Heart left ventricle (tissue), 16 donors: ENCODE measurements at regions not wholly inside any gene's neighbourhood (a gene's known extent, or its start where the extent isn't known, plus 50 kb on each side); places are given as distances from the start of the nearest gene placed in this dataset.

Experiments used
- ATAC-seq, 4 donors: fragments of 200-7000 bp; cut with Tn5 transposase; one replicate each; pipeline ENCODE4 v1.9.1; 2020 to 2022; ENCODE audit warnings: moderate library complexity in 4 of 4, mild to moderate bottlenecking in 3 of 4, moderate number of reproducible peaks in 1 of 4
- DNase-seq, 5 donors: peaks; one replicate each; pipeline ENCODE4 v3.0.0-alpha.2; 2020
- H3K27ac ChIP-seq, 12 donors: fragments of 200-600 bp; sonication (generic) in 4 of 12; one replicate each; pipeline versions ENCODE4 v1.5.0 to v1.8.0; 2016 to 2022; ENCODE audit warnings: mild to moderate bottlenecking in 2 of 12
- H3K27me3 ChIP-seq, 9 donors: fragments of 200-600 bp; sonication (generic) in 2 of 9; one replicate each; pipeline versions ENCODE4 v1.5.1 to v1.8.0; 2016 to 2022; ENCODE audit warnings: mild to moderate bottlenecking in 3 of 9
- H3K36me3 ChIP-seq, 9 donors: fragments of 200-600 bp; sonication (generic) in 2 of 9; one replicate each; pipeline versions ENCODE4 v1.5.0 to v1.8.0; 2018 to 2022; ENCODE audit warnings: mild to moderate bottlenecking in 2 of 9
- H3K4me1 ChIP-seq, 12 donors: fragments of 200-600 bp; sonication (generic) in 4 of 12; one replicate each; pipeline versions ENCODE4 v1.5.0 to v1.8.0; 2016 to 2022; ENCODE audit warnings: mild to moderate bottlenecking in 3 of 12
- H3K4me3 ChIP-seq, 12 donors: fragments of 200-600 bp; sonication (generic) in 4 of 12; one replicate each; pipeline versions ENCODE4 v1.5.0 to v1.8.0; 2017 to 2022; ENCODE audit warnings: mild to moderate bottlenecking in 9 of 12, moderate library complexity in 4 of 12
- H3K9me3 ChIP-seq, 12 donors: fragments of 200-600 bp; sonication (generic) in 4 of 12; one replicate each; pipeline versions ENCODE4 v1.5.0 to v1.8.0; 2016 to 2022; ENCODE audit warnings: mild to moderate bottlenecking in 1 of 12
- CTCF ChIP-seq, 12 donors: fragments of 200-600 bp; sonication (generic) in 4 of 12; IDR thresholded peaks; one replicate each; pipeline versions ENCODE4 v1.5.0 to v1.8.0; 2018 to 2022; ENCODE audit warnings: antibody characterized with exemption in 12 of 12, mild to moderate bottlenecking in 5 of 12
- POLR2A ChIP-seq, 2 donors: fragments of 450-650 bp; IDR thresholded peaks; one replicate each; pipeline ENCODE4 v1.6.1; 2017; ENCODE audit warnings: antibody characterized with exemption in 2 of 2, mild to moderate bottlenecking in 2 of 2, moderate library complexity in 2 of 2
- WGBS, 4 donors: extraction: QIAGEN DNeasy Blood & Tissue Kit in 2 of 4; methylation state at CpG; one replicate each; pipeline versions ENCODE4 v1.1.5 to v1.1.7; 2013 to 2018; 5-methylcytosine and 5-hydroxymethylcytosine counted together
- intact Hi-C, 10 donors: fragments of 100-400 bp; cut with DNase I; formaldehyde crosslinking; loops; one replicate each; pipeline versions ENCODE4 v1.11.1 to v1.14.2; 2022
- donor health status: ischemic (EF 13 %, LVEDD 7.1; RV severe dilation, severe dysfunction).
- donor health status: healthy with polysubstance abuse.
- donor health status: DM: no; HTN: yes; CAD: no.
- donor health status: DM: no; HTN: no; CAD: no.
- donor health status: ischemic (EF 25% LVEDD 6.9; RV normal size, moderate dysfunction).
- donor health status: ischemic (EF 25% LVEDD 5.7; RV mildly dilated, moderate dysfunction).
- donor health status: healthy.
- donor health status: DM: yes; HTN: yes; CAD: no.
- donor health status: ischemic (EF 35%, LVEDD 5.7; RV mildly dilated, moderate dysfunction).
- donor health status: nonischemic (EF 11% LVEDD 7.7; RV severe dilation, severe dysfunction).
- donor health status: DM: yes; HTN: yes; CAD: no.
- donor health status: PGD.
- donor health status: ischemic (EF 29% LVEDD 5.4; RV normal size, mild dysfunction).
- donor health status: nonischemic (EF 23%, LVEDD 6.1; RV moderate dilation, normal function).

GRCh38 chr3:94972066-94972465 lies 909.2 kb downstream of the NSUN3 start:
- Histone ChIP-seq H3K36me3 (no peaks in the 10 kb centered on the region), H3K9me3 (peaks cover 0 to 26% (median 0%) of the 10 kb centered on the region in 12 donors), H3K4me3 (no peak overlapping the region), H3K4me1 (no peaks in the 10 kb centered on the region), H3K27me3 (no peaks in the 10 kb centered on the region), H3K27ac (no peak overlapping the region)
- no peak for TF ChIP-seq CTCF (IDR thresholded peaks at IDR 0.05)
- no peak for TF ChIP-seq POLR2A (IDR thresholded peaks at IDR 0.05)
- ATAC-seq: no peak
- DNase-seq: no peak
- WGBS, 4 donors: 89 to 98% (median 92%) methylated on average over 1 of the region's 1 CpG
- intact Hi-C loops: no loop called here

- intact Hi-C loops: no loop called here
- DNase-seq (no peak), ATAC-seq (no peak)
- Histone ChIP-seq H3K4me3 (no peak overlapping the region), H3K27me3 (no peaks in the 10 kb centered on the region), H3K9me3 (peaks cover 0 to 21% (median 0%) of the 10 kb centered on the region in 12 donors), H3K4me1 (no peaks in the 10 kb centered on the region), H3K36me3 (no peaks in the 10 kb centered on the region), H3K27ac (no peak overlapping the region)
- TF ChIP-seq CTCF (IDR thresholded peaks at IDR 0.05) (no peak), POLR2A (IDR thresholded peaks at IDR 0.05) (no peak)
- WGBS, 4 donors: 75 to 84% (median 80%) methylated on average over 1 of the region's 1 CpG
Observed at GRCh38 chr3:94978084-94978483, 915.2 kb downstream of the NSUN3 start.

- TF ChIP-seq CTCF (IDR thresholded peaks at IDR 0.05): no peak
- no peak for TF ChIP-seq POLR2A (IDR thresholded peaks at IDR 0.05)
- no peaks in the 10 kb centered on the region for H3K36me3 ChIP-seq
Observed at GRCh38 chr3:94985778-94986177, 922.9 kb downstream of the NSUN3 start.

GRCh38 chr3:94990952-94991705 lies 928.3 kb downstream of the NSUN3 start:
- TF ChIP-seq POLR2A (IDR thresholded peaks at IDR 0.05): no peak
- peak in 5 of 12 donors; percentile 25 to 44 (median 33) for TF ChIP-seq CTCF (IDR thresholded peaks at IDR 0.05)
- Histone ChIP-seq H3K36me3 (no peaks in the 10 kb centered on the region), H3K4me1 (no peaks in the 10 kb centered on the region), H3K27me3 (no peaks in the 10 kb centered on the region), H3K27ac (no peak overlapping the region), H3K4me3 (no peak overlapping the region), H3K9me3 (no peaks in the 10 kb centered on the region)
- intact Hi-C loops: no loop called here
- ATAC-seq (no peak), DNase-seq (no peak)
- WGBS, 4 donors: 64 to 76% (median 67%) methylated on average over 4 of the region's 4 CpGs

More at GRCh38 chr3:94985778-94986177, 922.9 kb downstream of the NSUN3 start:
- Histone ChIP-seq H3K4me3 (no peak overlapping the region), H3K27ac (no peak overlapping the region), H3K4me1 (no peaks in the 10 kb centered on the region), H3K9me3 (peaks cover 0 to 22% (median 0%) of the 10 kb centered on the region in 12 donors), H3K27me3 (no peaks in the 10 kb centered on the region)
- ATAC-seq (no peak), DNase-seq (no peak)
- 72 to 83% (median 73%) methylated on average over 2 of the region's 2 CpGs for WGBS, 4 donors
- intact Hi-C loops: no loop called here
